Activated CD4-positive, alpha-beta memory T cell treated with anti-CD3 and anti-CD28 coated beads, Interleukin-2, amount 10 ng/mL, durations not matched to agents 7 days and 5 days (primary cell): ENCODE measurements at regions not wholly inside any gene's neighbourhood (a gene's known extent, or its start where the extent isn't known, plus 50 kb on each side); places are given as distances from the start of the nearest gene placed in this dataset.

Experiments used
- CTCF ChIA-PET: fragments of 350-600 bp; sonication (Branson Sonifier 250); formaldehyde crosslinking; loops from one replicate; lab custom pipeline; 2021; ENCODE audit warnings: antibody characterized with exemption, inconsistent platforms; lab: Charles Lee
- POLR2A ChIA-PET: fragments of 350-600 bp; sonication (Branson Sonifier 250); formaldehyde crosslinking; loops from one replicate; lab custom pipeline; 2021; ENCODE audit warnings: antibody characterized with exemption; lab: Charles Lee
- DNase-seq: peaks from one replicate; pipeline ENCODE4 v3.0.0-alpha.2; 2020
- H3K27ac Mint-ChIP-seq: one replicate; pipeline ENCODE4 v1.8.0; 2021; ENCODE audit warnings: mild to moderate bottlenecking, mixed read lengths
- H3K27me3 Mint-ChIP-seq: one replicate; pipeline ENCODE4 v1.8.0; 2021; ENCODE audit warnings: mixed read lengths
- H3K36me3 Mint-ChIP-seq: one replicate; pipeline ENCODE4 v1.8.0; 2021; ENCODE audit warnings: low read depth, mixed read lengths
- H3K4me1 Mint-ChIP-seq: one replicate; pipeline ENCODE4 v1.8.0; 2021; ENCODE audit warnings: mixed read lengths
- H3K4me3 Mint-ChIP-seq: one replicate; pipeline ENCODE4 v1.8.0; 2021; ENCODE audit warnings: mild to moderate bottlenecking, mixed read lengths
- H3K9me3 Mint-ChIP-seq: one replicate; pipeline ENCODE4 v1.8.0; 2021; ENCODE audit warnings: mixed read lengths

DNA sequence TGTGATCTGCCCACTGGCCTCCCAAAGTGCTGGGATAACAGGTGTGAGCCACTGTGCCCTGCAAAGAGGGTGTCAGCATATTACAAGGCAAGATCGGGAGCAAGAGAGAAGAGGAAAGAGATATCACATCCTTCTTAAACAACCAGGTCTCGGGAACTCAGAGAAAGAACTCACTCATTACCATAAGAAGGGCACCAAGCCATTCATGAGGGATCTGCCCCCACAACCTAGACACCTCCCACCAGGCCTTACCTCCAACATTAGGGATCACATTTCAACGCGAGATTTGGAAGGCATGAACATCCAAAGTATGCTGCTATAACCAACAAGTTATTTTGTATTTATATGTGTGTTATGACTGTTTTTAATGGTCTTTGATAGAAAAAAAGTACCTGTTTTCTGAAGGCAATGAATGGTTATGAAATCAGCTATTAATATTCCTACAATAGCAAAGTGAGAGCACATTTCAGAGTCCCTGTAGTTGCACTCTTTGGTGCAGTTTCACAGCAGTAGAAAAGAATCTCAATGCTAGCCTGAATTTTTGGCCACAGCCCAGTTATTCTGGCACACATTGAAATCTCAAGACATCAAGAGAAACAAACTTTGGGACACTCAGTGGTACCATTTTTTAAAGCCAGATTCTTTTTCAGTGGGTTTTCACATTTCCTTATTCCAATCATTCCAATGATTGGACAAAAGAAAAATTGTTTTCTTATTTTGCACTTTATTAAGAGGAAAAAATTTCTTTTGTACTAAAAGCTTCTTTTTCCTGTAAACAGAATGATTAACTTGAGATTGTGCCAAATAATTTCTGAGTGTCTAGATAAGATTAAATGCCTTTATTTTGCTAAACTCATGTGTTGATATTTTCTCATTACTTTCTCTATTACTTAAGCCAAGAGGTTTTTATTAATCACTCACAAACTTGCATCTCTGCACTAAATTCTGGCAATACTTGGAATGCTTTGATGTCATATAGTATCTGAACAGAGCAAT is 582.6 kb upstream of the ATP2B1 start:
- Mint-ChIP-seq H3K9me3 (peaks cover 3% of the 10 kb centered on the region), H3K4me3 (no peak overlapping the region), H3K27ac (no peak overlapping the region), H3K36me3 (no peaks in the 10 kb centered on the region), H3K4me1 (peaks cover 2% of the 10 kb centered on the region), H3K27me3 (peaks cover 8% of the 10 kb centered on the region)
- CTCF ChIA-PET, result no interaction called here
- DNase-seq, result no peak
- POLR2A ChIA-PET, result no interaction called here

DNA sequence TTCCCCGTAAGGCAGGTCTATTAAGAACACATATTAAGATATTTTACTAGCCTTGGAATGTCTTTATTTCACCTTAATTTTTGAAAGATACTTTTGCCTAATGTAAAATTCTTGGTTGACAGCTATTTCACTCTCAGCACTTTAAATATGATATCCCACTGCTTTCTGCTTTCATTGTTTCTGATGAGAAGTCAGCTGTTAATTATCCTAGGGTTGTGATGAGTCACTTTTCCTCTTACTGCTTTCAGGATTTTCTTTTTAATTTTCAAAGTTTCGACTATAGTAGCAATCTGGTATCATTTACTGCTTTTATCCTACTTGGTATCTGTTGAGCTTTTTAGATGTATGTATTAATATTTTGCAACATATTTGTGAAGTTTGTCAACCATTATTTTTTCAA is 578.9 kb upstream of the ATP2B1 start:
- H3K4me3 Mint-ChIP-seq, result no peak overlapping the region
- no peak overlapping the region for H3K27ac Mint-ChIP-seq
- no peaks in the 10 kb centered on the region for H3K27me3 Mint-ChIP-seq
- ChIA-PET POLR2A (no interaction called here), CTCF (interaction anchor here (0.7 kb wide), 1 partner anchor 8 kb away, joined by 3 read pairs; no protein-coding TSS in a partner anchor)
- H3K9me3 Mint-ChIP-seq, result peaks cover 8% of the 10 kb centered on the region
- DNase-seq, result no peak
- H3K4me1 Mint-ChIP-seq, result no peaks in the 10 kb centered on the region
- no peaks in the 10 kb centered on the region for H3K36me3 Mint-ChIP-seq

DNA sequence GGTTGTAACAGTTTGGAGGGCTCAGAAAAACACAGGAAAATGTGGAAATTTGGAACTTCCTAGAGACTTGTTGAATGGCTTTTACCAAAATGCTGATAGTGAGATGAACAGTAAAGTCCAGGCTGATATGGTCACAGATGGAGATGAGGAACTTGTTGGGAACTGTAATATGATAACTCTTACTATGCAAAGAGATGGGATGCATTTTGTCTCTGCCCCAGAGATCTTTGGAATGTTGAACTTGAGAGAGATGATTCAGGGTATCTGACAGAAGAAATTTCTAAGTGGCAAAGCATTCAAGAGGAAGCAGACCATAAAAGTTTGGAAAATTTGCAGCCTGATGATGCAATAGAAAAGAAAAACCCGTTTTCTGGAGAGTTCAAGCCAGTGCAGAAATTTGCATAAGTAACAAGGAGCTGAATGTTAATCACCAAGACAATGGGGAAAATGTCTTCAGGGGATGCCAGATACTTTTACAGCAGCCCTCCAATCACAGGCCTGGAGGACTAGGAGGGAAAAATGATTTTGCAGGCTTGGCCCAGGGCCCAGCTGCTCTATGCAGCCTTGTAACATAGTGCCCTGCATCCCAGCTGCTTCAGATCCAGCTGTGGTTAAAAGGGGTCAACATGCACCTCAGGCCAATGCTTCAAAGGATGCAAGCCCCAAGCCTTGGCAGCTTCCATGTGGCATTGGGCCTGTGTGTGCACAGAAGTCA is 572.7 kb upstream of the ATP2B1 start:
- Mint-ChIP-seq H3K36me3 (peaks cover 4% of the 10 kb centered on the region), H3K4me1 (peaks cover 8% of the 10 kb centered on the region), H3K27me3 (no peaks in the 10 kb centered on the region), H3K9me3 (peaks cover 18% of the 10 kb centered on the region), H3K27ac (no peak overlapping the region), H3K4me3 (no peak overlapping the region)
- no peak for DNase-seq
- ChIA-PET CTCF (no interaction called here), POLR2A (no interaction called here)

DNA sequence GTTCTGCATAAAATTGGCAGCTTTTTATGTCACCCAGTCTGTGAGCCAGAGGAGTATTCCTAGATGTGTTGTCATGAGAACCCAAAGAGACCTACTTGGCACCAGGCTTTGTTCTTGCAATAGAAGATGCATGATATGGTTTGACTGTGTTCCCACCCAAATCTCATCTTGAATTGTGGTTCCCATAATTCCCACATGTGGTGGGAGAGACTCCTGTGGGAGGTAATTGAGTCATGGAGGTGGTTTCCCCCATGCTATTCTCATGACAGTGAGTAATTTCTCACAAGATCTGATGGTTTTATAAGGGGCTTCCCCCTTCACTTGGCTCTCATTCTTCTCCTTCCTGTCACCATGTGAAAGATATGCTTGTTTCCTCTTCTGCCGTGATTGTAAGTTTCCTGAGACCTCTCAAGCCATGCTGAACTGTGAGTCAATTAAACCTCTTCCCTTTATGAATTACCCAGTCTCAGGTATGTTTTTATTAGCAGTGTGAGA is 572.0 kb upstream of the ATP2B1 start:
- H3K36me3 Mint-ChIP-seq, result peaks cover 4% of the 10 kb centered on the region
- DNase-seq, result no peak
- H3K27me3 Mint-ChIP-seq, result no peaks in the 10 kb centered on the region
- peaks cover 8% of the 10 kb centered on the region for H3K4me1 Mint-ChIP-seq
- no peak overlapping the region for H3K27ac Mint-ChIP-seq
- POLR2A ChIA-PET, result no interaction called here
- peaks cover 18% of the 10 kb centered on the region for H3K9me3 Mint-ChIP-seq
- CTCF ChIA-PET, result no interaction called here
- H3K4me3 Mint-ChIP-seq, result no peak overlapping the region

DNA sequence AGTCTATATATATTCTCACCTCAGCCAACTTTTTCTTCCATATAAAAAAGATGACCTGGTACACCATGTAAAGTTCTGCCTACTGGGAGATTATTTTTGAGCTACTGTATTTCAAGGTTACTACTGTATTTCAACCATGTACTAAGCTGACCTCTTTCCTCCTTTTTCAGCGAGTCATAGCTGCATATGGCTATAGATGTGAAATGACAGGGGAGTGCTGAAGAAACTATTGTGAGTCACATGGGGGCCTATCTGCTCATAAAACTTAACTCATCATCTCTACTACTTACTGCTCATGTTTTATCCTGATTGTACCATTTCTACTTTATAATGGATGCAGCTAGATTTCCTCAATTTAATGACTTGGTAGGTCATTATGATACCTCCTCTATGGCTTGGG is 571.4 kb upstream of the ATP2B1 start:
- Mint-ChIP-seq H3K4me1 (peaks cover 8% of the 10 kb centered on the region), H3K27me3 (no peaks in the 10 kb centered on the region), H3K4me3 (no peak overlapping the region), H3K27ac (no peak overlapping the region), H3K36me3 (peaks cover 4% of the 10 kb centered on the region), H3K9me3 (peaks cover 18% of the 10 kb centered on the region)
- CTCF ChIA-PET, result no interaction called here
- POLR2A ChIA-PET, result no interaction called here
- DNase-seq, result no peak

DNA sequence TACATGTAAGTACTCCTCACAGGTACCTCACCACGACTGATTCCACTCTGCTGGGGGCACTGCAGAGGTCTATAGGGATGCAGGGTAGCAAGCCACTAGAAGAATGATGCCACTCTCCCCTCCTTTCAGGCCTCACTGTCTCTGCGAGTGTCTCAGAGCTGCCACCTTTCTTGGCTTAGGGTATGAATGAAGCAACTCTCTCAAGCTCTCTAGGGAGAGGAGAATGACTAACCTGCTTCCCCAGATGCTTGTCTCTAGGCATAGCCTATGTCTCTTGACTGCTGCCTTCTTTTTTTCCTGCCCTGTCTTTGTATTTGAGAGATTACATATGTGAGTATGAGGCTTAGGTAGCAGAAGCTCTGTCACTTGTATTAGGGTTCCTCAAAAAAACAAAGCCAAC is 566.5 kb upstream of the ATP2B1 start:
- Mint-ChIP-seq H3K9me3 (peaks cover 2% of the 10 kb centered on the region), H3K27ac (no peak overlapping the region), H3K36me3 (no peaks in the 10 kb centered on the region), H3K27me3 (peaks cover 1% of the 10 kb centered on the region), H3K4me1 (peaks cover 1% of the 10 kb centered on the region), H3K4me3 (no peak overlapping the region)
- ChIA-PET CTCF (no interaction called here), POLR2A (no interaction called here)
- no peak for DNase-seq

DNA sequence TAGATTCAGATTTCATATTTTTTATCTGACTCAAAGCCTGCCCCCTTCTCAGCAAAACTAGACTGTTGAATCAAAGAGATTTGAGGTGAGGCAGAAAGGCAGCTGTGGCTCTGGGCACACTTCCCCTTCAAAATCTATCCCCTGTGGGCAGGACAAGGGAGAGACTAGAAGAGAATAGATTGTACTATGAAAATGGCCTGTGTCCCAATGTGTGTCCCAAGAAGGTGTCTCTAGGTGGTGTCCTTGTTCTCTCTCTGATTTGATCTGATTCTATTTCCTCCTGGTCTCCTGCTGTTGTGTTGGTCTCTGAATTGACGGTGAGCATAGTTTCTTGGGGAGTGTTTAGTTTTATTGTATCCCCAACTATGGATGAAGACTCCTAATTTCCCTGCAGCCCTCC is 565.8 kb upstream of the ATP2B1 start:
- ChIA-PET POLR2A (no interaction called here), CTCF (no interaction called here)
- H3K27ac Mint-ChIP-seq, result no peak overlapping the region
- no peak for DNase-seq
- no peaks in the 10 kb centered on the region for H3K9me3 Mint-ChIP-seq
- H3K4me3 Mint-ChIP-seq, result no peak overlapping the region
- peaks cover 1% of the 10 kb centered on the region for H3K27me3 Mint-ChIP-seq
- no peaks in the 10 kb centered on the region for H3K4me1 Mint-ChIP-seq
- no peaks in the 10 kb centered on the region for H3K36me3 Mint-ChIP-seq

DNA sequence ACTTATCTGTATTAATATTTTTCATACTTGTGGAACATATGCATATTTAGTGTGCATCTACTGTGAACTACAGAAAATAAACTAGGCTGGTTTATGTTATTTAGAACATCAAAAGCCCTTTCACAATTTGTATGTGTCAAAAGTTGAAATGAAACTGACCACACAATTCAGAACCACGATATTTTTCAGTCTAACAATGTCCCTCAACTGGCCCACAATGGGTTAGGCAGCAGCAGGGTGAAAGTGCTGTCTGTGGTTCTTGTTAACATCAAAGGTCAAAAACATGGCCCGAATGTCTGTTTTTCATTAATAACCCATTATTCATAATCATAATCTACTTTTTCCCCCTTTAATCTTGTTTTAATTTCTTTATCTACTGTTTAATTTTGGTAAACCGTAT is 559.9 kb upstream of the ATP2B1 start:
- Mint-ChIP-seq H3K4me3 (no peak overlapping the region), H3K9me3 (no peaks in the 10 kb centered on the region), H3K4me1 (no peaks in the 10 kb centered on the region), H3K36me3 (no peaks in the 10 kb centered on the region), H3K27me3 (peaks cover 2% of the 10 kb centered on the region), H3K27ac (no peak overlapping the region)
- DNase-seq, result no peak
- CTCF ChIA-PET, result no interaction called here
- POLR2A ChIA-PET, result no interaction called here

DNA sequence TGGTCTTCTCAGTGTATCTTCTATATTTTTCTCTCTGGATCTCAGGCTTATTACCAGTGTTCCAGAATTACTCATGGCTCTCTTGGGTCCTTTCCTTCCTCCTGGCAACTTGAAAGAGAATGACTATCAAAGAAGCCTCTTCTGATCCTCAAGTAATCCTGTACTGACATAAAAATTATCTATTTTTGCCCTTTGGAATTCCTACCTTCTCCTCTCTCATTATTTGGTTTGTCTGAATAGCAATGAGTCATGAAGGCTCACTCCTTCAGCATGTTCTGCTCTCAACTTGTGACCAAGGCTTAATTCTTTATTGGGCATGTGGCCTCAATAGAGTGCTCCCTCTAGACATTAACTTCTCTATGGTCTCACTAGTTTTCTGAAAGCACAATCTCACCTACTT is 553.6 kb upstream of the ATP2B1 start:
- Mint-ChIP-seq H3K27ac (no peak overlapping the region), H3K9me3 (no peaks in the 10 kb centered on the region), H3K36me3 (no peaks in the 10 kb centered on the region), H3K4me1 (no peaks in the 10 kb centered on the region), H3K27me3 (peaks cover 12% of the 10 kb centered on the region), H3K4me3 (no peak overlapping the region)
- POLR2A ChIA-PET, result no interaction called here
- no peak for DNase-seq
- CTCF ChIA-PET, result no interaction called here

DNA sequence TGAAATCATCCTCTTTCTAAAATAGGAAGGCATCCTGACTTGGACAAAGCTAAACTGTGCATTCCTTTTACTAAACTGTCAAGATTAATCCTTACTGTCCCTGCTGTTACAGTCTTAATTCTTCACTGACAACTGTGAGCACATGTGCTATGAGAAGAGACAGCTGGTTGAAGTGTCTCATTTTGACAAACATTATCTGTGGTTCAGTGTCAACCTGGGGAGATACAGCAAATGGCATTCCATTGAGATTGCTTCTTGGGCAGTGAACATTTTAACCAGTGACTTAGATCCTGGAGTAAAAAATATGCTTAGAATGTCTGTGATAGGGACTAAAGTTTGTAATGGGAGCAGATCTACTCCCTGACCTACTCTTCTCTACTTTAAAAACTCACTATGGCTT is 552.6 kb upstream of the ATP2B1 start:
- Mint-ChIP-seq H3K27me3 (peaks cover 12% of the 10 kb centered on the region), H3K4me1 (no peaks in the 10 kb centered on the region), H3K36me3 (no peaks in the 10 kb centered on the region), H3K27ac (no peak overlapping the region), H3K9me3 (no peaks in the 10 kb centered on the region), H3K4me3 (no peak overlapping the region)
- ChIA-PET POLR2A (no interaction called here), CTCF (no interaction called here)
- no peak for DNase-seq

DNA sequence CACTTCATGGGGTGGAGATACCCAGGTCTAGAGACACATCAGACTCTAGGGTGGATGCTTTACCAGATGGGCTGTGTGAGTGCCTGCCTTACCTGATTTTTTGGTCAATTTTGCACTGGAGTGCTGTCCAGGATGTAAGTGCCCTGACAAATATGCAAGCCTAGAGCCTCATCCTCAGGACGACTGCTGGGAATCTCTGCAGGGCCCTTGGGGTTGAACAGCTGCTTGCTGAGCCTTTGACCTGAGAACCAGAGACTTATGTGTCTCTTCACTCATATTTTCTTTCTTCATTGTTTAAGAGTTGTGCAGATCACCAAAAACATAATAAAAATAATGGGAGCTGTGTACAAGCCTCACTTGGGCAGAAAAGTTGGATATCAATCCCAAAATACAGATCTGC is 551.5 kb upstream of the ATP2B1 start:
- ChIA-PET CTCF (no interaction called here), POLR2A (no interaction called here)
- Mint-ChIP-seq H3K27me3 (peaks cover 10% of the 10 kb centered on the region), H3K9me3 (no peaks in the 10 kb centered on the region), H3K27ac (no peak overlapping the region), H3K36me3 (no peaks in the 10 kb centered on the region), H3K4me1 (no peaks in the 10 kb centered on the region), H3K4me3 (no peak overlapping the region)
- DNase-seq, result no peak

DNA sequence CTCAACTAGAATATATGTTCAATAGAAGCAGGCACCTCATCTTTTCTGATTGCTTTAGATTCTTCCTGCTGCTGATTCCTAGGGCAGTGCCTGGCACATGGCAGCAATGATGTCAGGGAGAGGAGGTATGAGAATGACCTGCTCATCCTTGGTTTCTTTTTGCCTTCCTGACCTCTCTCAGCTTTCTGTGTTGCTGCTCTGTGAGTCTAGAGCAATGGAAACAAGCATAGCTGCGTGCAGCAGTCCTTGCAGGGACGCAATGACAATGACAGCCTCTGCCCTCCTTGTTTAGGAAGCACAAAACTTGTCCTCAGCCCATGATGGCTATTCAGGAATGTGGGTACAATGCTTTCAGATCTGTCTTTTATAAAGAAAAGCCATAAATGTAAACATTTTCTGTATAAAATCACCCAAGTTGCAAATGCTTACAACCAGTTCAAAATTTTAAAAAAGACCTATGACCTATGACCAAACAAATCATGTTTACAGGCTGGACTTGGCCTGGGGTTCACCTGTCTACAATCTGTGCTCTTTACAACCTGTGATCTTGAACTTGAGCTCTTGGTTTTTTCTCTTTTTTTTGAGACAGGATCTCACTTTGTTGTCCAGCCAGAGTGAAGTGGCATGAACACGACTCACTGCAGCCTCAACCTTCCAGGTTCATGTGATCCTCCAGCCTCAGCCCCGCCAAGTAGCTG is 549.4 kb upstream of the ATP2B1 start:
- DNase-seq, result no peak
- Mint-ChIP-seq H3K27ac (no peak overlapping the region), H3K36me3 (no peaks in the 10 kb centered on the region), H3K9me3 (no peaks in the 10 kb centered on the region), H3K4me1 (peaks cover 10% of the 10 kb centered on the region), H3K4me3 (no peak overlapping the region), H3K27me3 (peaks cover 5% of the 10 kb centered on the region)
- ChIA-PET CTCF (no interaction called here), POLR2A (no interaction called here)

DNA sequence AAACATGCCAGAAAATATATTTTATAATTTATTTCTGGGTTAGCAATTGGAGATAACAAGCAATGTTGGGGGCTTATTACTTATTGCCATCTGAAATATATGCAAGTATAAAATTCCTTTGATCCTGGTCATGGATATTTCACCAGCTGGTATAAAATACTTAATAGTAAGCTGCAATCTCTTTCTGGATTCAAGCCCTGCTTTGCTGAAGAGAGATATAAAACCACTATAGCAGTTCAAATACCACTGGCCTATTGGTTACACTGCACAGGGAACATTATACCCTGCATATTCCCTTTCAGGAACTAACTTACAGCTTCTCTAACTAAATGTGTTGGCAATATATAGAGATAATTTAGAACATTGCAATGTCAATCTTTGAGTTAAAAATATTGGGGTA is 546.2 kb upstream of the ATP2B1 start:
- DNase-seq, result no peak
- Mint-ChIP-seq H3K9me3 (no peaks in the 10 kb centered on the region), H3K4me1 (peaks cover 10% of the 10 kb centered on the region), H3K27ac (no peak overlapping the region), H3K4me3 (no peak overlapping the region), H3K36me3 (no peaks in the 10 kb centered on the region), H3K27me3 (peaks cover 2% of the 10 kb centered on the region)
- CTCF ChIA-PET, result no interaction called here
- POLR2A ChIA-PET, result no interaction called here
